Activated CD4-positive, alpha-beta T cell treated with anti-CD3 and anti-CD28 coated beads, Interleukin-2, amount 50 U/mL, for 1 hour (primary cell): ENCODE measurements at regions not wholly inside any gene's neighbourhood (a gene's known extent, or its start where the extent isn't known, plus 50 kb on each side); places are given as distances from the start of the nearest gene placed in this dataset.

ENCODE experiments used
- DNase-seq: peaks from one replicate; pipeline ENCODE4 v3.0.0-alpha.2; 2020

- no peak for DNase-seq
These were observed 199.6 kb downstream of the MYCN start for GRCh38 chr2:16139663-16140615.

GRCh38 chr2:16138811-16139662 lies 198.7 kb downstream of the MYCN start:
- no peak for DNase-seq

GRCh38 chr2:16137080-16137755 lies 196.9 kb downstream of the MYCN start:
- no peak for DNase-seq

GRCh38 chr2:16136461-16137035 lies 196.2 kb downstream of the MYCN start:
- DNase-seq, result no peak

GRCh38 chr2:16135913-16136310 lies 195.6 kb downstream of the MYCN start:
- DNase-seq, result no peak

- no peak for DNase-seq
These were observed 195.0 kb downstream of the MYCN start for GRCh38 chr2:16135196-16135912.

GRCh38 chr2:16134436-16135165 lies 194.3 kb downstream of the MYCN start:
- no peak for DNase-seq

GRCh38 chr2:16130906-16131400 lies 190.6 kb downstream of the MYCN start:
- DNase-seq, result no peak

- DNase-seq, result no peak
These were observed 190.2 kb downstream of the MYCN start for GRCh38 chr2:16130541-16130880.

- no peak for DNase-seq
These were observed 189.6 kb downstream of the MYCN start for GRCh38 chr2:16129716-16130540.

- DNase-seq, result no peak
These were observed 188.6 kb downstream of the MYCN start for GRCh38 chr2:16128746-16129610.

- DNase-seq, result no peak
These were observed 187.6 kb downstream of the MYCN start for GRCh38 chr2:16127958-16128357.

GRCh38 chr2:16127276-16127940 lies 187.1 kb downstream of the MYCN start:
- DNase-seq, result no peak

GRCh38 chr2:16126517-16127275 lies 186.3 kb downstream of the MYCN start:
- no peak for DNase-seq

GRCh38 chr2:16125614-16126516 lies 185.5 kb downstream of the MYCN start:
- DNase-seq, result no peak

GRCh38 chr2:16124881-16125613 lies 184.7 kb downstream of the MYCN start:
- no peak for DNase-seq
